Activated CD4-positive, alpha-beta T cell treated with anti-CD3 and anti-CD28 coated beads, Interleukin-2, amount 50 U/mL, for 24 hours (primary cell): ENCODE measurements at regions not wholly inside any gene's neighbourhood (a gene's known extent, or its start where the extent isn't known, plus 50 kb on each side); places are given as distances from the start of the nearest gene placed in this dataset.
"Not testable (repeated sequence)": the region's sequence is repeated elsewhere in the genome, so short reads cannot be mapped to it uniquely, and the experiment has no call there.

Experiments used
- DNase-seq, 2 donors: peaks; one replicate each; pipeline ENCODE4 v3.0.0-alpha.2; 2020; ENCODE audit warnings: low read depth in 1 of 2, low spot score in 1 of 2

GRCh38 chr6:93183531-93183972, 235.8 kb downstream of the EPHA7 start:
- no peak for DNase-seq

- no peak for DNase-seq
These were observed 236.3 kb downstream of the EPHA7 start for GRCh38 chr6:93182938-93183479.

GRCh38 chr6:93177918-93178317, 241.4 kb downstream of the EPHA7 start:
- DNase-seq = no peak

GRCh38 chr6:93177438-93177837, 241.9 kb downstream of the EPHA7 start:
- DNase-seq = no peak

GRCh38 chr6:93176070-93176469, 243.3 kb downstream of the EPHA7 start:
- DNase-seq = no peak

GRCh38 chr6:93173573-93173972, 245.8 kb downstream of the EPHA7 start:
- DNase-seq = not testable (repeated sequence)

GRCh38 chr6:93165850-93166430, 253.4 kb downstream of the EPHA7 start:
- no peak for DNase-seq

GRCh38 chr6:93164781-93165180, 254.6 kb downstream of the EPHA7 start:
- DNase-seq = no peak

- DNase-seq = no peak
These were observed 256.2 kb downstream of the EPHA7 start for GRCh38 chr6:93163146-93163545.

- DNase-seq = no peak
These were observed 279.8 kb downstream of the EPHA7 start for GRCh38 chr6:93139408-93140081.

GRCh38 chr6:93136111-93136510, 283.2 kb downstream of the EPHA7 start:
- DNase-seq = no peak

GRCh38 chr6:93124006-93124632, 295.2 kb downstream of the EPHA7 start:
- no peak for DNase-seq

- DNase-seq = no peak
These were observed 295.8 kb downstream of the EPHA7 start for GRCh38 chr6:93123585-93123984.

GRCh38 chr6:93120154-93120742, 299.1 kb downstream of the EPHA7 start:
- no peak for DNase-seq

- DNase-seq = no peak
These were observed 313.5 kb downstream of the EPHA7 start for GRCh38 chr6:93105907-93106306.

- no peak for DNase-seq
These were observed 314.3 kb downstream of the EPHA7 start for GRCh38 chr6:93105017-93105416.

- no peak for DNase-seq
These were observed 315.1 kb downstream of the EPHA7 start for GRCh38 chr6:93104195-93104817.

GRCh38 chr6:93088621-93089501, 330.5 kb downstream of the EPHA7 start:
- DNase-seq = no peak

- no peak for DNase-seq
These were observed 331.8 kb downstream of the EPHA7 start for GRCh38 chr6:93087606-93088005.

GRCh38 chr6:93086351-93086750, 333.0 kb downstream of the EPHA7 start:
- no peak for DNase-seq
